ENCODE measurements at regions not wholly inside any gene's neighbourhood (a gene's known extent, or its start where the extent isn't known, plus 50 kb on each side); places are given as distances from the start of the nearest gene placed in this dataset.
"Not testable (repeated sequence)": the region's sequence is repeated elsewhere in the genome, so short reads cannot be mapped to it uniquely, and the experiment has no call there.

GRCh38 chr5:117551236-117551635 is 976.6 kb upstream of the SEMA6A start:
- Histone ChIP-seq H3K27me3 (ENCODE audit: insufficient read depth, low read depth) (no peaks in the 10 kb centered on the region), H3K27ac (no peak overlapping the region), H3K36me3 (ENCODE audit: insufficient read depth) (no peaks in the 10 kb centered on the region), H3K4me2 (no peak overlapping the region), H3K4me3 (IDR thresholded peaks at IDR 0.05; ENCODE audit: insufficient read depth, low read depth, low read length) (no peak overlapping the region), H3K9ac (no peak overlapping the region), H3K79me2 (ENCODE audit: insufficient read depth, low read depth) (no peaks in the 10 kb centered on the region), H2AFZ (ENCODE audit: low read depth) (no peak overlapping the region), H3K4me1 (ENCODE audit: low read depth, poor library complexity, severe bottlenecking) (no peaks in the 10 kb centered on the region), H4K20me1 (ENCODE audit: insufficient read depth) (no peaks in the 10 kb centered on the region)
- no peak for TF ChIP-seq CTCF (conservative IDR thresholded peaks at IDR 0.05; ENCODE audit: low read depth, low read length)

- Histone ChIP-seq H3K27me3 (ENCODE audit: insufficient read depth, low read depth) (no peaks in the 10 kb centered on the region), H3K9ac (no peak overlapping the region), H3K4me1 (ENCODE audit: low read depth, poor library complexity, severe bottlenecking) (no peaks in the 10 kb centered on the region), H3K4me3 (IDR thresholded peaks at IDR 0.05; ENCODE audit: insufficient read depth, low read depth, low read length) (no peak overlapping the region), H3K27ac (no peak overlapping the region), H3K36me3 (ENCODE audit: insufficient read depth) (no peaks in the 10 kb centered on the region), H4K20me1 (ENCODE audit: insufficient read depth) (no peaks in the 10 kb centered on the region), H2AFZ (ENCODE audit: low read depth) (no peak overlapping the region), H3K79me2 (ENCODE audit: insufficient read depth, low read depth) (no peaks in the 10 kb centered on the region), H3K4me2 (no peak overlapping the region)
- TF ChIP-seq CTCF (conservative IDR thresholded peaks at IDR 0.05; ENCODE audit: low read depth, low read length) = no peak
Measured at GRCh38 chr5:117547192-117547591, 972.6 kb upstream of the SEMA6A start.

GRCh38 chr5:117539692-117540091 is 965.1 kb upstream of the SEMA6A start:
- H3K27ac ChIP-seq = no peak overlapping the region
- H2AFZ ChIP-seq (ENCODE audit: low read depth) = no peak overlapping the region
- TF ChIP-seq CTCF (conservative IDR thresholded peaks at IDR 0.05; ENCODE audit: low read depth, low read length) = no peak
- no peak overlapping the region for H3K9ac ChIP-seq
- H3K4me2 ChIP-seq = no peak overlapping the region
- no peaks in the 10 kb centered on the region for H3K36me3 ChIP-seq (ENCODE audit: insufficient read depth)
- H3K79me2 ChIP-seq (ENCODE audit: insufficient read depth, low read depth) = no peaks in the 10 kb centered on the region
- no peaks in the 10 kb centered on the region for H3K4me1 ChIP-seq (ENCODE audit: low read depth, poor library complexity, severe bottlenecking)
- no peak overlapping the region for H3K4me3 ChIP-seq (IDR thresholded peaks at IDR 0.05; ENCODE audit: insufficient read depth, low read depth, low read length)
- H4K20me1 ChIP-seq (ENCODE audit: insufficient read depth) = no peaks in the 10 kb centered on the region
- no peaks in the 10 kb centered on the region for H3K27me3 ChIP-seq (ENCODE audit: insufficient read depth, low read depth)

- Histone ChIP-seq H3K27me3 (ENCODE audit: insufficient read depth, low read depth) (no peaks in the 10 kb centered on the region), H3K36me3 (ENCODE audit: insufficient read depth) (no peaks in the 10 kb centered on the region), H2AFZ (ENCODE audit: low read depth) (no peak overlapping the region), H3K27ac (no peak overlapping the region), H3K4me2 (no peak overlapping the region), H3K4me1 (ENCODE audit: low read depth, poor library complexity, severe bottlenecking) (no peaks in the 10 kb centered on the region), H4K20me1 (ENCODE audit: insufficient read depth) (no peaks in the 10 kb centered on the region), H3K4me3 (IDR thresholded peaks at IDR 0.05; ENCODE audit: insufficient read depth, low read depth, low read length) (no peak overlapping the region), H3K79me2 (ENCODE audit: insufficient read depth, low read depth) (no peaks in the 10 kb centered on the region), H3K9ac (no peak overlapping the region)
- no peak for TF ChIP-seq CTCF (conservative IDR thresholded peaks at IDR 0.05; ENCODE audit: low read depth, low read length)
Measured at GRCh38 chr5:117533792-117534191, 959.2 kb upstream of the SEMA6A start.

- not testable (repeated sequence) for H2AFZ ChIP-seq (ENCODE audit: low read depth); H3K79me2 ChIP-seq (ENCODE audit: insufficient read depth, low read depth); H3K4me1 ChIP-seq (ENCODE audit: low read depth, poor library complexity, severe bottlenecking); H3K4me3 ChIP-seq (IDR thresholded peaks at IDR 0.05; ENCODE audit: insufficient read depth, low read depth, low read length); H3K9ac ChIP-seq; H4K20me1 ChIP-seq (ENCODE audit: insufficient read depth); H3K27ac ChIP-seq; H3K4me2 ChIP-seq; H3K36me3 ChIP-seq (ENCODE audit: insufficient read depth); H3K27me3 ChIP-seq (ENCODE audit: insufficient read depth, low read depth)
Measured at GRCh38 chr5:117533051-117533670, 958.5 kb upstream of the SEMA6A start.

Data from KMS-11 (cell line).